Cardiac muscle cell (in vitro differentiated cells and primary cell): ENCODE measurements at regions not wholly inside any gene's neighbourhood (a gene's known extent, or its start where the extent isn't known, plus 50 kb on each side); places are given as distances from the start of the nearest gene placed in this dataset.
A peak's percentile ranks its signal among the peaks of the same experiment; 100 is the strongest.

Source experiments
- DNase-seq, 2 donors: peaks; one replicate each; pipeline versions ENCODE4 v3.0.0 to v3.0.0-alpha.2; 2010 to 2017; ENCODE audit warnings: low read depth in 1 of 2, low spot score in 1 of 2
- H3K27ac ChIP-seq: fragments of 200-600 bp; sonication (generic); 2 replicates; pipeline ENCODE4 v1.5.1; 2016
- H3K27me3 ChIP-seq: fragments of 200-600 bp; sonication (generic); 2 replicates; pipeline ENCODE4 v1.6.0; 2016; ENCODE audit warnings: control low read depth
- H3K36me3 ChIP-seq: fragments of 200-600 bp; sonication (generic); 2 replicates; pipeline ENCODE4 v1.5.1; 2016; ENCODE audit warnings: control low read depth
- H3K4me1 ChIP-seq: fragments of 200-600 bp; sonication (generic); 2 replicates; pipeline ENCODE4 v1.8.1; 2017; ENCODE audit warnings: low read depth, mild to moderate bottlenecking, mixed run types
- H3K4me3 ChIP-seq: fragments of 200-600 bp; sonication (generic); 2 replicates; pipeline ENCODE4 v1.5.1; 2016; ENCODE audit warnings: mild to moderate bottlenecking
- H3K9me3 ChIP-seq: fragments of 200-600 bp; sonication (generic); 2 replicates; pipeline ENCODE4 v1.5.1; 2017; ENCODE audit warnings: low read depth, mild to moderate bottlenecking, control low read depth
- TF ChIP-seq, protein P1 (sequence below): IDR thresholded peaks from 2 replicates; pipeline ENCODE4 v1.5.1; 2012; ENCODE audit warnings: low read depth, mild to moderate bottlenecking, low read length

DNA sequence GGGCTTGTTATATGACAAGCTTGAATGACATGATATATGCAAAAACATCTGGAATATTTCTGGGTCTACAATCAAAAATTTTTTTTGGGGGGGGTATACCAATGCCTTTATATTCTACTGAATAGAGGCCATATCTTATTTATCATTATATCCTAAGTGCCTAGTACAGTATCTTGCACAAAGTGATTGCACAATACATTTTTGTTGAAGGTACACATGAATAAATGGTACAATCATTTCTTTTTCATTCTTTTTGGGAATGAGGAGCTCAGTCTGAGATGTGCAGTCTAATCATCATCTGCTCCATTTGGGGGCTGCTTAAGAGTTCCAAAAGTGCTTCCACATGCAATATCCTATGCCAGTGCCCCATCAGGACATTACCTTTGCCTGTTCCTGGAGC is 214.6 kb downstream of the KIF20B start:
- no peak for DNase-seq
- Histone ChIP-seq H3K27me3 (no peaks in the 10 kb centered on the region), H3K4me1 (no peaks in the 10 kb centered on the region), H3K27ac (no peak overlapping the region), H3K4me3 (no peak overlapping the region), H3K9me3 (no peaks in the 10 kb centered on the region), H3K36me3 (no peaks in the 10 kb centered on the region)
- TF ChIP-seq, protein P1, sequence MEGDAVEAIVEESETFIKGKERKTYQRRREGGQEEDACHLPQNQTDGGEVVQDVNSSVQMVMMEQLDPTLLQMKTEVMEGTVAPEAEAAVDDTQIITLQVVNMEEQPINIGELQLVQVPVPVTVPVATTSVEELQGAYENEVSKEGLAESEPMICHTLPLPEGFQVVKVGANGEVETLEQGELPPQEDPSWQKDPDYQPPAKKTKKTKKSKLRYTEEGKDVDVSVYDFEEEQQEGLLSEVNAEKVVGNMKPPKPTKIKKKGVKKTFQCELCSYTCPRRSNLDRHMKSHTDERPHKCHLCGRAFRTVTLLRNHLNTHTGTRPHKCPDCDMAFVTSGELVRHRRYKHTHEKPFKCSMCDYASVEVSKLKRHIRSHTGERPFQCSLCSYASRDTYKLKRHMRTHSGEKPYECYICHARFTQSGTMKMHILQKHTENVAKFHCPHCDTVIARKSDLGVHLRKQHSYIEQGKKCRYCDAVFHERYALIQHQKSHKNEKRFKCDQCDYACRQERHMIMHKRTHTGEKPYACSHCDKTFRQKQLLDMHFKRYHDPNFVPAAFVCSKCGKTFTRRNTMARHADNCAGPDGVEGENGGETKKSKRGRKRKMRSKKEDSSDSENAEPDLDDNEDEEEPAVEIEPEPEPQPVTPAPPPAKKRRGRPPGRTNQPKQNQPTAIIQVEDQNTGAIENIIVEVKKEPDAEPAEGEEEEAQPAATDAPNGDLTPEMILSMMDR: no peak

DNA sequence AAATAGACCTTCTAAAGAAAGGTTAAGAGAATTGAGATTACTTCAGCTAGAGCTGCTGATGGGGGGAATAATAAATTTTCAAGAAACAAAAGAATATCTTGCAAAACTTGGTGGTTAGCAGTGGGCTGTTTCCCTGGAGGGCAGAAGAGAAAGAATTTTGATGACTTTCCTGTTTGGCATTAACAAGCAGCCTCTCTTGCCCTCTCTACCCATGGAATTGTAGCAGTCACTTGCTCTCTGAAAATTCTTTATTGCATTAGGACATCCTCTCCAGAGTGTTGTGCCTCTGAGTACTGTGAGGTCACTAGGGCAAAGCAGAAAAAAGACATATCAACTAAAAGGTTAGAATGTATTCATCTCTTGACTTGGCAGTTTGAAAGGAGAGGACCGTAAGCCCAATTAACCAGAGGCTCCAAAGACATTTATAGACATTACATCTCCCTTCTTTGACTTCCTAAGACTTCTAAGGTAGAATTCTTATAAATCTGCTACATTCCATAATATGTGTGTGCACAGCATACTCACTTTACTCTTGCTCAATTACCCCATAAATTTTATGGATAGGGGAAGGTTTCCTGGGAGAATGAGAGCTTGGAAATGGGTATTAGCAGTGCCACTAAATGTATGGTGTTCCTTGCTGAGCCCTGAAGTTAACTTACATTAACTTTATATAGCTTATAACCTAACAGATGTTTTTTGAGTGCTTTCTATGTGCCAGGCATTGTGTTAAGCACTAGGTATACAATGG is 215.3 kb downstream of the KIF20B start:
- H3K36me3 ChIP-seq: no peaks in the 10 kb centered on the region
- H3K27ac ChIP-seq: no peak overlapping the region
- H3K4me1 ChIP-seq: no peaks in the 10 kb centered on the region

DNA sequence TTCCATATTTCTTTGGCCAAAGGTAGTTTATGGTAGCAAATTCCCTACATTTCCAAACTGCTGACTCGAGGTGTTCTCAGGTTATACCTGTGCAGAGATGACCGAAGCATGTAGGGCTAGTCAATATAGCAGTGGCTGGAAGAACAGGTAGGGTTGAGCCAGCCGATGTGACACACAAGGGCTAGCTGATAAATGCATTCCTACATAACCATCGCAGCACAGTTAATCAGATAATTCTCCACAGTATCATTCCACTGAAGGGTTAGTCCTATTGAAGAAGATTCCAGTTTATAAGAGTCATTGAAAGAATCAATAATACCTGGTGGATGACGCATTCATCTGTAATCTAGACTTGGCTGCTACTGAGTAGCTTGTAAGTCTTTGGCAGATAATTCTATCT is 220.0 kb downstream of the KIF20B start:
- TF ChIP-seq, protein P1: no peak
- no peak for DNase-seq

More for the DNA sequence above, 215.3 kb downstream of the KIF20B start:
- no peaks in the 10 kb centered on the region for H3K27me3 ChIP-seq
- H3K4me3 ChIP-seq: no peak overlapping the region
- peak in 1 of 2 donors; percentile 51 for DNase-seq
- H3K9me3 ChIP-seq: no peaks in the 10 kb centered on the region
- TF ChIP-seq, protein P1: no peak

DNA sequence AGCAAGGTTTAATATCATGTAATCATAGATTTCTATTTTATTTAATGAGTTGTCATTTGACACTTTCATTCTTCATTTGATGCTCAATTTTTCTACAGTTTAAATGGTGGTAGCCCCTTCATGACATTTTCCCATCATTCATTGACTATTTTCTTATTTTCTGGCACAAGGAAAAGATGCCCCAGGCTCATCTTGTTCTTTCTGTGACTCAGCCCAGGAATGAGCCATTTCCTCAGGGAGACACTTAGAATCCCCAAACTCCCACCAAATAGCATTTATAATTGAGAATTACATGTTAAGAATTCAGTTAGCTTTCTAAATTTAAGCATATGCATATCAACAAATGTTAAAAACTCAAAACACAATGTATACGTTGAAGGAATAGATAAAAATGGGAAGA is 222.3 kb downstream of the KIF20B start:
- H3K4me3 ChIP-seq: no peak overlapping the region
- TF ChIP-seq, protein P1: no peak
- no peaks in the 10 kb centered on the region for H3K27me3 ChIP-seq
- no peaks in the 10 kb centered on the region for H3K36me3 ChIP-seq
- H3K27ac ChIP-seq: no peak overlapping the region
- no peak for DNase-seq
- H3K9me3 ChIP-seq: no peaks in the 10 kb centered on the region
- H3K4me1 ChIP-seq: peaks cover 8% of the 10 kb centered on the region

More for the DNA sequence above, 220.0 kb downstream of the KIF20B start:
- H3K27ac ChIP-seq: no peak overlapping the region
- no peaks in the 10 kb centered on the region for H3K36me3 ChIP-seq
- H3K27me3 ChIP-seq: no peaks in the 10 kb centered on the region
- peaks cover 8% of the 10 kb centered on the region for H3K4me1 ChIP-seq
- H3K9me3 ChIP-seq: no peaks in the 10 kb centered on the region
- no peak overlapping the region for H3K4me3 ChIP-seq

DNA sequence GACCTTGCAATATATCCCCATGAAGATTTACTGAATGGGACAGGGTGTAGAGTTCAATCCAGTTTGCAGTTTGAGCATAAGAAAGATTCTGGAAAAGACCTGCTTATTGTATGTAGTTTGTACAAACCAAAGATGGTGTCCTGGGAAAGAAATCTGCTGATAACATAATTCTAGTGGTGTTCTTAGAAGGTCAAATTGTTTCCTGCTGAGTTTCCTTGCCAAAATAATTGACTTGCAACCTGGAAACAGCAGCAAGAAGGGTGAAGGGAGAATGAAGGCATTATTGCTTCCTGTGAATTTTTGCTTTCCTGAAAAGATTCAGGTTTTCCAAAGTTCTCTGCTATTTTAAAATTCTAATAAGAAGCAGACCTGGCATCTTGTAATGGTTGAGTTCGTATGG is 222.9 kb downstream of the KIF20B start:
- Histone ChIP-seq H3K4me1 (peaks cover 8% of the 10 kb centered on the region), H3K27ac (no peak overlapping the region), H3K36me3 (no peaks in the 10 kb centered on the region), H3K4me3 (no peak overlapping the region), H3K27me3 (no peaks in the 10 kb centered on the region), H3K9me3 (no peaks in the 10 kb centered on the region)
- TF ChIP-seq, protein P1: no peak
- DNase-seq: no peak
